ENCODE measurements at regions not wholly inside any gene's neighbourhood (a gene's known extent, or its start where the extent isn't known, plus 50 kb on each side); places are given as distances from the start of the nearest gene placed in this dataset.

DNA sequence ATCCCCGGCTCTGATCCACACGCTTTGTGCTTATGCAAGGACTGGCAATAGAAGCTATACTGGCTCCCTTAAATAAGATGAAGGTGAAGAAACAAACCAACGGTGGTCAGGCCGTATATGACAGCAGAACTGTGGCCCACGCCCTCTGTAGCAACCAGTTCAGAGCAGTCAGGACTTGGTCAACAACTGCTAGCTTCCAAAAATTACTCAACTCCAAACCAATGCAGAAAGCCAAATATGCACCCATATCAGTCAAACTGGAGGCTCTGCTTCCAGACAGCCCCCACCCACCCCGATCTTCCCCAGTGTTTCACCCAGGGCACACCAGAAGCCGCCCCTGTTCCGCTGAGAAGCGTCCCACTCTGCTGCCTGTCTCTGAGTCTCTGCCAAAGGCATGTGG lies 222.3 kb upstream of the MGMT start:
- DNase-seq (ENCODE audit: low read depth): no peak

DNA sequence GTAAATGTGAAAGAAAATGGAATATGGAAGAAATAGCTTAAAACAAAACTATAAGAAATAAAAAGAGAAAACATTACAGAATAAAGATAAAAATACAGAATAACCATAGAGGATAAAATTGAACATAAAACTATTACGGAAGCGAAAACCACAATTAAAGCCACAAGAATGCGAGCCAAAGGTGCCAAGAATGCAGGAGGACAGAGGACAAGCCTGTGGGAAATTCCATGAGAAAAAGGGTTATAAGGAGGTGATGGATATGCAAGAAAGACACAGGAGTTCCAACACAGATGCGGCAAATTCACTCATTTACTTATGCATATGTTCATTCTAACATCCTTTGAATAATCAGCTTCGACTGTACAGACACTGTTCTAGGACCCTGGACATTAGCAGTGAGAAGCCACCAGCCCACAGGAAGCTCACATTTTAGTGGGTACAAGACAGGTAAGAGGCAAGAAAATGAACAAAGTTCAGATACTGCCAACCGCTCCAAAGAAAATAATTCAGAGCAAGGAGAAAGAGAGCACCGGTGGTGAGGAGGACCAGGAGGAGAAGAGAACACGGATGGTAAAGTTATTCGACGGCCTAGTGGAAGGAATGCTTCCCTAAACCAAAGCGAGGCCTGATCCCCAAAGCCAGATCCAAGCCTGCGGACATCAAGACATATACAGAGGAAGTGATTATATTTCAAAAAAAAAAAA lies 213.7 kb upstream of the MGMT start:
- peak; percentile 22 for DNase-seq (ENCODE audit: low read depth)

DNA sequence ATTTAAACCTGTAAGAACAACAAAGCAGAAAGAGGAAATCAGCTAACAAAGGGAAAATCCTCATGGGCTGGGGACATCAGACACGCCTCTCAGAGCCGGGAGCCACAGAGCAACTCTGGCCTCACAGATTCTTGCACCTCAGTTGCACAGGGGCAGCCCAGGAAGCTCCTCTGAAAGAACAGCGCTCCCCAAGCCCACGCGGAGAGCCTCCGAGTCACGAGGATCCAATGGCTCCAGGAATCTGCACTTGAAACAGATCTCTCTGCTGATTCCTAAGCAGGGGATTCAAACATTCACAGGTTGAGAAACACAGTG lies 213.2 kb upstream of the MGMT start:
- no peak for DNase-seq (ENCODE audit: low read depth)

GRCh38 chr10:129258283-129258923 lies 208.6 kb upstream of the MGMT start:
- DNase-seq (ENCODE audit: low read depth): no peak

- no peak for DNase-seq (ENCODE audit: low read depth)
Measured at GRCh38 chr10:129259128-129259815, 207.8 kb upstream of the MGMT start.

DNA sequence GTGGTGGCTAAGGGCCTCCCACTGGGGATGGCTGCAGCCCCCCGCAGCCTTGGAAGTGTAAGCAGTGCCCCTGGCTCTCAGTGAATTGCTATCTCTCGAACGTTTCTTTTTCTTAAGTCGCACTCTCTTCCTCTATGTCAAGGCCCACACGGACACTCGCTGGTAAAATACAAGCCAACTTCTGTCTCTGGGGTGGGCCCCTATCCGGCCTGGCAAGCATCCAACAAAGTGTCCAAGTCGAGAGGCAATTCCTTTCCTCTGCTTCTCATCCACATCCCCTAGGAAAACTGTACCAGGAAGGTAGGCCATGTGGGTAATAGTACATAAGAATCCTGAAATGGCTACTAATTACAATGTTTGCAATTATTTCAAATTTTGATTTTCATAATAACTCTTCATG lies 194.9 kb upstream of the MGMT start:
- DNase-seq (ENCODE audit: low read depth): no peak

DNA sequence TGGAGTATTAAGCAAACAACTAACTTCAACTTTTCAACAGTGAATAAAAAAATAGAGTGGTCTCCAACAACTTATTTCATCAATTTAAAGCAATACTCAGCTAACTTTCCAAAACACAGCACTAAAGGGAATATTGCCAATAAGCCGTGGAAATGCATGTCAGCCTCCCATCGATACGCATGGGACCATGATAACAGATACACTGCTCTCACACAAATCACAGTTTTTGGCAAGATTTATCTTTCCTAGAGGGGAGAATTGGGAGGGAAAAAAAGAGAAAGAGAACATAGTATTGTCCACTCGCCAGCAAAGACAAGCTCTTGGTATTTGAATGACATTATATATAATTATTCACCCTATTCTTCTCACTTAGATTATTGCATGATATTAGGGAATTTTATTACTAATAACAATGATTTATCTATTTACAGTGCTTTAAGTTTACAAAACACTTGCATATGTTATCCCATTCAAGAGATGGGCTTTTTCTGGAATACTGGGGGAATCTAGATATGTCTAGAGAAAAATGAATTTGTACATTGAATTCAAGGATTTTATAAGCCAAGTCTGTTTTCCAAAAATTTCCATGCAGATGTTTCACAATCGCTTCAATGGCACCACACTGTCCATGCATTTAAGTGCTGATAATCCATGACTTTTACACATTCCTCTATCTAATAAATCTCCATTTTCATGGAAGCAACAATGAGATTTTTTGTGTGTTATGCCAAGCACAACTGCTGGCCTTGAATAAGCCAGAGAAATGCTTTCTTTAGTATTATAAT lies 194.0 kb upstream of the MGMT start:
- DNase-seq (ENCODE audit: low read depth): no peak

- DNase-seq (ENCODE audit: low read depth): no peak
Measured at GRCh38 chr10:129273860-129274259, 193.2 kb upstream of the MGMT start.

- DNase-seq (ENCODE audit: low read depth): no peak
Measured at GRCh38 chr10:129274748-129275474, 192.1 kb upstream of the MGMT start.

GRCh38 chr10:129275886-129276285 lies 191.2 kb upstream of the MGMT start:
- no peak for DNase-seq (ENCODE audit: low read depth)

DNA sequence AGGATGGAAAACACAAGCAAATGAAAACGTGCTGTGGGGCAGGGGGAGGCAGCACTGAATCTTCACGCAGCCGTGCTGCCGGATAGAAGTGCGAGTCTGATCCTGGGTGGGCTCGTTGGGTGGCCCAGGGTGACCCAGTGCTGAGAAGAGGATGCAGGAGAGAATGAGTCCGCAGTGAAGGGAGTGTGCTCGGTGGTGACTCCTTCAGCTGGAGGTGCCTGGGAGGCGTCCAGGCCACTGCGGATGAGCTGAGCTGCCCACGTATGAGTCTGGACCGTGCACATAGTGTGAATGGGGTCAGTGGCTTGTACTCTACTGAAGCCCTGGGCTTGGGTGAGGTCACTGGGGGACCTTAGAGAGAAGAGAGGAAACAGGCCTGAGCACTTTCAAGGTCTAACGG lies 190.0 kb upstream of the MGMT start:
- no peak for DNase-seq (ENCODE audit: low read depth)

DNA sequence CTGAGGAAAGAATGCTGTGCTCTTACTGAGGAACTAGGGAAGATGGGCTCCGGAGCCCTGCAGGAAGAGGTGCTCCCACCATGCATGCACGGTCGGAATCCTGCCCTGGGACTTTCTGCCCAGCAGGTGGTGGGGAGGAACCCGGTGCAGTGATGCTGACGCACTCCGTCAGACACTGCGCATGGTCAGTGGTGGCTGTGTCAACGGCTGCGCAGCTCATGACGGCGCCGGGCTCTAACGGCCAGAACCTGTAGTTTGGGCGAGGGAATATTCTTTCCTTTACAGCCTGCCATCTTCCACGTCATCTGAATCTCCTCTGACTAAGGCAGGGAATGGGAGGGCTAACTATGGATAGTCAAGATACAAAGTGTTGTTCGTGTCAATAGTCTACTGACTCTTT lies 189.2 kb upstream of the MGMT start:
- no peak for DNase-seq (ENCODE audit: low read depth)

DNA sequence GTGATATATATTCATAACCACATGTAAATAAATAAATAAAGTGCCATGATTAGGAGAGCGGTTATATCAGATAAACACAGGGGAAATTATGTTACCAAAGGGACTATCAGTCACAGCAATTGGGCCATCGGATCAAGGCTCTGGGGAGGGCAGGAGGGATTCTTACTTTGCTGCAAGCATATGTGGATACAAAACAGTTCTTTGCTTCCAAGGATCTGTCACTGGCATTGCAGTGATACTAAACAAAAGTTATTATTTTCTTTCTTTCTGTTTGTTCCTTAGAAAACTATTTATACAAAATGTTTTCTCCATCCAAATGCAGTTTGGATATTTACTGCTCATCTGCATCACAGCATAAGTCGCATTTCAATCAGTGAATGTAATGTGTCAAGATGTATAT lies 188.4 kb upstream of the MGMT start:
- no peak for DNase-seq (ENCODE audit: low read depth)

- DNase-seq (ENCODE audit: low read depth): no peak
Measured at GRCh38 chr10:129279446-129280154, 187.4 kb upstream of the MGMT start.

- no peak for DNase-seq (ENCODE audit: low read depth)
Measured at GRCh38 chr10:129280155-129280502, 186.9 kb upstream of the MGMT start.

DNA sequence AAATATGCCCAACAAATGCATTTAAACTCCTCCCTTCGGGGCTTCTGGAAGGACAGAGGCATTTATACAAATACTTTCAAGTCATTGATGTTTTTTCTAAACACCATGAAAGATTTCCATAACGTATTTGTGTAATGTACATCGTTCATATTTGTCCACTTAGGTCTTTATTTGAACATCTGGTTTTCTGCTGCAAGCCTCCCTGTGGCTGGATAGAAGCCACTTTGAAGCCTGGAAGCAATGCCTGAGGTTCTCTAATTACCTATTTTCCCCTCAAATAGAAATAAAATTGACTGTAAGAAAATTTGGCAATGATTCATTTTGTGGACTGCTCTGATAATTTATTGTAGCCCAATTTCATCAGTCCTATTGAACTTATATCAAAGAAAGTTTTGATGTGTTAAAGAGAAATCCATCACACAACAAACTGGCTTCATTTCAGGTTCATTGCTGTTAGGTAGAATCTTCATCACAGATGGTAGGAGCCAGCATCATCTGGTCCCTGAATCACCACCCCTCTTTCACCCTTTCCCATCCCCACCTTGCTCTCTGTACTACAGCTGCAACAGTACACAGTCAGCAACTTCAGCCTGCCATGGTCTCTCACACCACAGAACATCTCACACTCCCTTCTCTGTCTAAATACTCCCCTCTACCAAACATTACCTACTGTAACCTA lies 186.0 kb upstream of the MGMT start:
- DNase-seq (ENCODE audit: low read depth): no peak

- DNase-seq (ENCODE audit: low read depth): no peak
Measured at GRCh38 chr10:129285459-129285858, 181.6 kb upstream of the MGMT start.

DNA sequence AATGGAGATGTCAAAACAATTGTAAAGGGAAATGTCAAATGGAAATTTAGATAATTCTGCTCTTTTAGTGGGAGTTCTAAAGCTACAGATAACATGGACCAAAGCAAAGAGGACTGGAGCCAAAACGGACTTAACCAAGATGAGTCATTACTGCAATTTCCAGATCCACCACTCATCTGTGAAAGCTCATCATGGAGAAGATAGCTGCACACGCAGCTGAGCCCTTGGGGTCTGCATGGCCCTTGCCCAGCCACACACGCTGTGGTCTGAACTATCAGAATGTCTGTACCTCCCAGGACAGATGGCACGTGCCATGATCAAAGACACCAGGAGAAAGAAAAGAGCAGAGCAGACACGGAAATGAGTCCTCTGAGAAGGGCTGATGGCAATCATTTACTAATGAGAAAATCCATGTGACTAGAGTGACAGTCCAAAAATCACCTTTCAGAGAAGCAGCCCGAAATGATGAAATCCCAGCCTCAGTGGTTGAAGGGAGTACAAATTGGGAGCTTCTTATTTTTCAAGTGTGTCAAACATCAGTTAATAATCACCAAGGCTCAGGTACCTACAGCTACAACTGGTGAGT lies 177.9 kb upstream of the MGMT start:
- DNase-seq (ENCODE audit: low read depth): no peak

DNA sequence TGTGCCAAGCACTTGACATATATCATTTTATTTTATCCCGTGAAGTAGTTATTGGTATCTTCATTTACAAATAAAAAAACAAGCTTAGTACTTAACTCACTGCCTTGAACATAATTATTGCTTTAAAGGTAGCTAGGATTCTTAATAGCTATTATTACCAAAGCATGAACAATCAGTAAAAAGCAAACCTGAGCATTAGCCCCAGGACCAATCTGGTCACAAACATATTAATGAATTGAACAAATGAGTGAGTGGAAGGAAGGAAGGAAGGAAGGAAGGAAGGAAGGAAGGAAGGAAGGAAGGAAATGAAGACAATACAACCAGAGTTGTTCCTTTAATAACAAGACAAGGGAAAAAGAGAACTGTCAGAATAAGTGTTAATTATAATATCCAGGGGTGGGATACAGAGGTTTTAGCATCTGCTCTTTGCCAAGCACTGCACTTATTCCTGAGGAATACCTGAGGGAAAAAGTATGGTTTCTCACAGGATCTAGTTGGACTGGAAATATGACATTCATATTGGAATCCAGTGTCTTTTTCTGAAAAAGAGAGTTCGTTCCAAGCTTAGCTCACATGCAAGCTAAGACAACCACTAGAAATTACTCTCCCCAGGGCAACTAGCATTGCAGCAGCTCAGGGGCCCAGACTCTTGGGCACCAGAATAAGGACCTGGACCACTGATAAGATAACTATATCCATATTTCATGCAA lies 172.9 kb upstream of the MGMT start:
- no peak for DNase-seq (ENCODE audit: low read depth)
